HepG2 (cell line): ENCODE measurements at regions not wholly inside any gene's neighbourhood (a gene's known extent, or its start where the extent isn't known, plus 50 kb on each side); places are given as distances from the start of the nearest gene placed in this dataset.
"Not testable (repeated sequence)": the region's sequence is repeated elsewhere in the genome, so short reads cannot be mapped to it uniquely, and the experiment has no call there.

Source experiments
- ARID3A ChIP-seq: IDR thresholded peaks from 2 replicates; pipeline ENCODE4 v1.6.1; 2012; ENCODE audit warnings: low read depth, low read length, improper control_type of control experiment
- ARID5B ChIP-seq: IDR thresholded peaks from 2 replicates; pipeline ENCODE4 v1.4.0; 2020; ENCODE audit warnings: mild to moderate bottlenecking, missing genetic modification reagents
- ATF2 ChIP-seq: sonication (generic); formaldehyde crosslinking; IDR thresholded peaks from 2 replicates; pipeline ENCODE4 v1.4.0; 2020; ENCODE audit warnings: missing genetic modification reagents
- FOXJ3 ChIP-seq: sonication (generic); formaldehyde crosslinking; IDR thresholded peaks from 2 replicates; pipeline ENCODE4 v1.4.0; 2020; ENCODE audit warnings: missing genetic modification reagents, mild to moderate bottlenecking, borderline replicate concordance
- MED1 ChIP-seq: sonication (generic); formaldehyde crosslinking; IDR thresholded peaks from 2 replicates; pipeline ENCODE4 v1.4.0; 2020; ENCODE audit warnings: missing genetic modification reagents
- NCOA1 ChIP-seq: sonication (generic); formaldehyde crosslinking; IDR thresholded peaks from 2 replicates; pipeline ENCODE4 v1.9.0; 2021; ENCODE audit warnings: missing genetic modification reagents
- NONO ChIP-seq, 2 experiments: fragments of 450-650 bp in 1 of 2; sonication (generic) in 1 of 2; formaldehyde crosslinking in 1 of 2; IDR thresholded peaks in 1 of 2; conservative IDR thresholded peaks in 1 of 2; 2 replicates each; pipeline versions ENCODE4 v1.6.1 to v1.8.0; 2017 to 2022; ENCODE audit warnings: mild to moderate bottlenecking in 1 of 2, missing genetic modification reagents in 1 of 2, moderate library complexity in 1 of 2
- ONECUT2 ChIP-seq: sonication (generic); formaldehyde crosslinking; IDR thresholded peaks from 2 replicates; pipeline ENCODE4 v1.4.0; 2020; ENCODE audit warnings: missing genetic modification reagents
- SIX4 ChIP-seq: sonication (generic); formaldehyde crosslinking; IDR thresholded peaks from 2 replicates; pipeline ENCODE4 v1.4.0; 2020; ENCODE audit warnings: missing genetic modification reagents
- TFAP4 ChIP-seq: sonication (generic); IDR thresholded peaks from 2 replicates; pipeline ENCODE4 v1.6.1; 2016; ENCODE audit warnings: low read depth, borderline replicate concordance
- TSC22D2 ChIP-seq: sonication (generic); formaldehyde crosslinking; IDR thresholded peaks from 2 replicates; pipeline ENCODE4 v1.5.1; 2020; ENCODE audit warnings: missing genetic modification reagents, mild to moderate bottlenecking, borderline replicate concordance
- ZNF503 ChIP-seq: sonication (generic); formaldehyde crosslinking; IDR thresholded peaks from 2 replicates; pipeline ENCODE4 v1.4.0; 2020; ENCODE audit warnings: missing genetic modification reagents
- TF ChIP-seq, protein P1 (sequence below): IDR thresholded peaks from 2 replicates; pipeline ENCODE4 v1.6.1; 2016; ENCODE audit warnings: missing genetic modification reagents, missing compliant biosample characterization
- TF ChIP-seq, protein P2 (sequence below): sonication (generic); formaldehyde crosslinking; IDR thresholded peaks from 2 replicates; pipeline ENCODE4 v1.5.0; 2020; ENCODE audit warnings: mild to moderate bottlenecking, missing genetic modification reagents, borderline replicate concordance

- peak; percentile 85 for TF ChIP-seq NCOA1
- peak; percentile 90 for TF ChIP-seq FOXJ3 (CRISPR knock-in tag)
- peak; percentile 75; the same call in 1 of the 2 replicates for TF ChIP-seq ATF2 (CRISPR knock-in tag)
- TF ChIP-seq, protein P1, sequence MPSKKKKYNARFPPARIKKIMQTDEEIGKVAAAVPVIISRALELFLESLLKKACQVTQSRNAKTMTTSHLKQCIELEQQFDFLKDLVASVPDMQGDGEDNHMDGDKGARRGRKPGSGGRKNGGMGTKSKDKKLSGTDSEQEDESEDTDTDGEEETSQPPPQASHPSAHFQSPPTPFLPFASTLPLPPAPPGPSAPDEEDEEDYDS (CRISPR knock-in tag), result peak; percentile 20; the same call in 1 of the 2 replicates
- TF ChIP-seq TSC22D2, result peak; percentile 59; the same call in 1 of the 2 replicates
- peak; percentile 55; the same call in 1 of the 2 replicates for TF ChIP-seq SIX4
- 0 out of 2 replicates have a peak, but pooled peaks have one; percentile 44 for TF ChIP-seq ARID3A
- TF ChIP-seq ONECUT2 (CRISPR knock-in tag), result peak; percentile 59; the same call in 1 of the 2 replicates
- TF ChIP-seq MED1 (CRISPR knock-in tag), result peak; percentile 97
- peak; percentile 97 for TF ChIP-seq ZNF503
- TF ChIP-seq, protein P2, sequence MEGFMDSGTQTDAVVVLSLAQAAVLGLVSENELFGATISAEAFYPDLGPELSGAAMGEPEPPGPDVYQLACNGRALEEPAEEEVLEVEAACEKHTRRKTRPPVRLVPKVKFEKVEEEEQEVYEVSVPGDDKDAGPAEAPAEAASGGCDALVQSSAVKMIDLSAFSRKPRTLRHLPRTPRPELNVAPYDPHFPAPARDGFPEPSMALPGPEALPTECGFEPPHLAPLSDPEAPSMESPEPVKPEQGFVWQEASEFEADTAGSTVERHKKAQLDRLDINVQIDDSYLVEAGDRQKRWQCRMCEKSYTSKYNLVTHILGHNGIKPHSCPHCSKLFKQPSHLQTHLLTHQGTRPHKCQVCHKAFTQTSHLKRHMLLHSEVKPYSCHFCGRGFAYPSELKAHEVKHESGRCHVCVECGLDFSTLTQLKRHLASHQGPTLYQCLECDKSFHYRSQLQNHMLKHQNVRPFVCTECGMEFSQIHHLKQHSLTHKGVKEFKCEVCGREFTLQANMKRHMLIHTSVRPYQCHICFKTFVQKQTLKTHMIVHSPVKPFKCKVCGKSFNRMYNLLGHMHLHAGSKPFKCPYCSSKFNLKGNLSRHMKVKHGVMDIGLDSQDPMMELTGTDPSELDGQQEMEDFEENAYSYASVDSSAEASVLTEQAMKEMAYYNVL, result peak; percentile 100
- TF ChIP-seq ARID5B (CRISPR knock-in tag), result peak; percentile 98
- TF ChIP-seq NONO (IDR thresholded peaks at IDR 0.05), result not testable (repeated sequence)
- peak; percentile 78; the same call in 1 of the 2 replicates for TF ChIP-seq NONO (CRISPR knock-in tag; conservative IDR thresholded peaks at IDR 0.05)
- peak; percentile 90; the same call in 1 of the 2 replicates for TF ChIP-seq TFAP4
These were observed 89.4 kb upstream of the UXS1 start (continued) for GRCh38 chr2:106283228-106284152.
